Large intestine (tissue), 3 donors: ENCODE measurements at regions not wholly inside any gene's neighbourhood (a gene's known extent, or its start where the extent isn't known, plus 50 kb on each side); places are given as distances from the start of the nearest gene placed in this dataset.

Experiments used
- DNase-seq, 2 donors: peaks; one replicate each; pipeline versions ENCODE4 v3.0.0 to v3.0.0-alpha.2; 2013
- H3K27ac ChIP-seq: one replicate; pipeline ENCODE4 v1.5.1; 2013; ENCODE audit warnings: low read length
- H3K27me3 ChIP-seq: 2 replicates; pipeline ENCODE4 v1.6.1; 2013; ENCODE audit warnings: low read length; ENCODE audit not compliant: control insufficient read depth, insufficient read depth
- H3K36me3 ChIP-seq: 2 replicates; pipeline ENCODE4 v1.6.1; 2013; ENCODE audit warnings: low read length; ENCODE audit not compliant: control insufficient read depth, insufficient read depth
- H3K4me1 ChIP-seq: one replicate; pipeline ENCODE4 v1.6.1; 2013; ENCODE audit warnings: low read length; ENCODE audit not compliant: control insufficient read depth, insufficient read depth
- H3K4me3 ChIP-seq: one replicate; pipeline ENCODE4 v1.5.1; 2013; ENCODE audit warnings: low read length
- H3K9me3 ChIP-seq: one replicate; pipeline ENCODE4 v1.6.1; 2013; ENCODE audit warnings: mild to moderate bottlenecking, low read depth, low read length, moderate library complexity; ENCODE audit not compliant: control insufficient read depth
- WGBS: methylation state at CpG from one replicate; pipeline ENCODE4 v1.1.5; 2013; ENCODE audit warnings: low lambda C conversion rate; ENCODE audit not compliant: insufficient coverage; 5-methylcytosine and 5-hydroxymethylcytosine counted together

- H3K4me1 ChIP-seq: peaks cover 17% of the 10 kb centered on the region
- 24% methylated on average over 2 of the region's 12 CpGs for WGBS
- no peaks in the 10 kb centered on the region for H3K27me3 ChIP-seq
- H3K4me3 ChIP-seq: no peak overlapping the region
- H3K36me3 ChIP-seq: no peaks in the 10 kb centered on the region
- peak overlapping the region; percentile 84 for H3K27ac ChIP-seq
- DNase-seq: peak; percentile 84 to 90
- H3K9me3 ChIP-seq: no peaks in the 10 kb centered on the region
Measured at GRCh38 chr15:100721758-100722550, 119.6 kb downstream of the ASB7 start.

- DNase-seq: no peak
- H3K4me3 ChIP-seq: no peak overlapping the region
- 100% methylated on average over 1 of the region's 3 CpGs for WGBS
- no peaks in the 10 kb centered on the region for H3K9me3 ChIP-seq
- H3K27me3 ChIP-seq: no peaks in the 10 kb centered on the region
- H3K27ac ChIP-seq: peak overlapping the region; percentile 84
- no peaks in the 10 kb centered on the region for H3K36me3 ChIP-seq
- peaks cover 17% of the 10 kb centered on the region for H3K4me1 ChIP-seq
Measured at GRCh38 chr15:100722551-100723314, 120.3 kb downstream of the ASB7 start.

GRCh38 chr15:100723315-100723801 lies 121.0 kb downstream of the ASB7 start:
- no peak overlapping the region for H3K27ac ChIP-seq
- peaks cover 17% of the 10 kb centered on the region for H3K4me1 ChIP-seq
- H3K36me3 ChIP-seq: no peaks in the 10 kb centered on the region
- no peaks in the 10 kb centered on the region for H3K27me3 ChIP-seq
- H3K4me3 ChIP-seq: no peak overlapping the region
- no peaks in the 10 kb centered on the region for H3K9me3 ChIP-seq
- DNase-seq: no peak
- no CpG with 5 or more reads among the region's 6 CpGs for WGBS

- DNase-seq: no peak
- Histone ChIP-seq H3K4me3 (no peak overlapping the region), H3K36me3 (no peaks in the 10 kb centered on the region), H3K4me1 (peaks cover 17% of the 10 kb centered on the region), H3K9me3 (no peaks in the 10 kb centered on the region), H3K27me3 (no peaks in the 10 kb centered on the region), H3K27ac (no peak overlapping the region)
- WGBS: no CpG with 5 or more reads among the region's 10 CpGs
Measured at GRCh38 chr15:100725121-100726069, 123.0 kb downstream of the ASB7 start.

DNA sequence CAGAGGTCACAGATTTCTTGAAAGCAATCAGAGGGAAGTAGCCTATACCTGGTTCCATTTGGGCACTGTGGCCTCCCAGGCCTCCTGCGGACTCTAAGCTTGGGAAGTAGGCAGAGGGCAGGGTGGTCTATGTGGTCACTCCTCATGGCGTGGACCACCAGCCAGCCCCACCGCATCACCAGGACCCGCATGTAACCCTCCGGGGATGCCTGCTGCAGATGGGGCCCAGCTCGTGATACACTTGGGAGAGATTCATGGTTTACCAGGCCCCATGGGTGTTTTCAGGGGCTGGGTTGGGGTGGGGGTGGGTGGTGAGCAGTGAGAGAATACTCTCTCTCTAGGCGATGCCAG lies 123.7 kb downstream of the ASB7 start:
- WGBS: no CpG with 5 or more reads among the region's 7 CpGs
- no peak overlapping the region for H3K27ac ChIP-seq
- H3K27me3 ChIP-seq: no peaks in the 10 kb centered on the region
- peaks cover 17% of the 10 kb centered on the region for H3K4me1 ChIP-seq
- DNase-seq: no peak
- no peak overlapping the region for H3K4me3 ChIP-seq
- H3K36me3 ChIP-seq: no peaks in the 10 kb centered on the region
- H3K9me3 ChIP-seq: no peaks in the 10 kb centered on the region

- H3K4me3 ChIP-seq: no peak overlapping the region
- H3K27ac ChIP-seq: no peak overlapping the region
- H3K9me3 ChIP-seq: no peaks in the 10 kb centered on the region
- DNase-seq: no peak
- H3K4me1 ChIP-seq: peaks cover 18% of the 10 kb centered on the region
- WGBS: no CpG with 5 or more reads among the region's 15 CpGs
- H3K36me3 ChIP-seq: no peaks in the 10 kb centered on the region
- no peaks in the 10 kb centered on the region for H3K27me3 ChIP-seq
Measured at GRCh38 chr15:100726421-100727190, 124.2 kb downstream of the ASB7 start.

- no CpG with 5 or more reads among the region's 21 CpGs for WGBS
- Histone ChIP-seq H3K4me1 (peaks cover 20% of the 10 kb centered on the region), H3K36me3 (no peaks in the 10 kb centered on the region)
Measured at GRCh38 chr15:100727291-100727851, 125.0 kb downstream of the ASB7 start.

DNA sequence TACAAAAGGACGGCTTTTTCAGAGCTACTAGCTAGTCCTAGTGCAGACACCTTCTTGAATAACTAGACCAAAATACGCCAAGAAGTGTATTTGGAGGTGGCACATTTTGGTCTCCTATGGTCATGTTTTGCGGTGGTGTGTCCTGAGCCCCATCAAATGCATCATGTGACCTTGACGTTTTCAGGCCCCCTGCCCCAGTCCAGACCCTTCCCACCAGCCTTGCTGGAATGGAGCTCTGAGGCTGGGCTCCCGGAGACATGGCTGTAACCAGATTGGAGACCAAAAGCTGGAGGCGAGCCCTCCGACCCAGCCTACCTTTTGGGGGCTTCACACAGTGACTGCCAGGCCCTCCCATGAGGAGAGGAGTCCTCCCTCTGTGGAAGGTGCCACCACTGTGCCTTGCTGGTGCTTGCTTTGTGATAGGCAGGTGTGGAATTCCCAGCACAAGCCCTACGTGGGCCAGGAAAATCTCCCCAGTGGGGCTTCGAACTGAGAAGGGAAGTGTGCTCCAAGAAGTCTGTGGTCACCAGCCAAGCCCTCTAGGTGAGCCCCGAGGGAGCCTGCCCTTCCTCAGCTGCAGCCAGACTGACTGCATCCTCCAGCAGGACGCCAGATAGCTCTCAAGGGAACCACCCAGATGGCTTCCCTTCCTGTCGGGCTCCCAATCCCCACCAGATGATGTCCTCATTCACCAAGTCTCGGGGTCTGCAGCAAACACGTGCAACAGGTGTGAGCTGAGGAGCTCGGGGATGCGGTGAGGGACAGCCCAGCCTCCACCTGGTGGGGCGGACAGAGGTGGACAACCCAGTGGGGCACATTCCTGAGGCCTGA lies 126.2 kb downstream of the ASB7 start:
- Histone ChIP-seq H3K27me3 (no peaks in the 10 kb centered on the region), H3K4me1 (peaks cover 20% of the 10 kb centered on the region), H3K27ac (no peak overlapping the region), H3K4me3 (no peak overlapping the region), H3K9me3 (no peaks in the 10 kb centered on the region), H3K36me3 (no peaks in the 10 kb centered on the region)
- DNase-seq: no peak
- no CpG with 5 or more reads among the region's 17 CpGs for WGBS

More at GRCh38 chr15:100727291-100727851, 125.0 kb downstream of the ASB7 start:
- H3K4me3 ChIP-seq: no peak overlapping the region
- no peak overlapping the region for H3K27ac ChIP-seq
- no peaks in the 10 kb centered on the region for H3K27me3 ChIP-seq
- no peaks in the 10 kb centered on the region for H3K9me3 ChIP-seq
- DNase-seq: no peak

GRCh38 chr15:100729461-100729860 lies 127.1 kb downstream of the ASB7 start:
- Histone ChIP-seq H3K9me3 (no peaks in the 10 kb centered on the region), H3K36me3 (no peaks in the 10 kb centered on the region), H3K4me3 (no peak overlapping the region), H3K27me3 (no peaks in the 10 kb centered on the region), H3K27ac (no peak overlapping the region), H3K4me1 (peaks cover 20% of the 10 kb centered on the region)
- DNase-seq: no peak
- WGBS: no CpG with 5 or more reads among the region's 6 CpGs
